Activated CD4-positive, alpha-beta T cell treated with anti-CD3 and anti-CD28 coated beads, Interleukin-2, amount 10 ng/mL, durations not matched to agents 24 days and 14 days (primary cell): ENCODE measurements at regions not wholly inside any gene's neighbourhood (a gene's known extent, or its start where the extent isn't known, plus 50 kb on each side); places are given as distances from the start of the nearest gene placed in this dataset.

Experiments used
- DNase-seq: peaks from one replicate; pipeline ENCODE4 v3.0.0; 2022
- H3K27ac Mint-ChIP-seq: one replicate; pipeline ENCODE4 v1.8.0; 2022; ENCODE audit warnings: mild to moderate bottlenecking, mixed read lengths
- H3K27me3 Mint-ChIP-seq: one replicate; pipeline ENCODE4 v1.8.0; 2022; ENCODE audit warnings: mixed read lengths
- H3K36me3 Mint-ChIP-seq: one replicate; pipeline ENCODE4 v1.8.0; 2022; ENCODE audit warnings: low read depth, mild to moderate bottlenecking, mixed read lengths
- H3K4me1 Mint-ChIP-seq: one replicate; pipeline ENCODE4 v1.8.0; 2021; ENCODE audit warnings: mixed read lengths
- H3K4me3 Mint-ChIP-seq: one replicate; pipeline ENCODE4 v1.8.0; 2022; ENCODE audit warnings: mild to moderate bottlenecking, moderate library complexity, mixed read lengths
- H3K9me3 Mint-ChIP-seq: one replicate; pipeline ENCODE4 v1.8.0; 2021; ENCODE audit warnings: mixed read lengths
- intact Hi-C: fragments of 100-400 bp; cut with micrococcal nuclease; formaldehyde crosslinking; loops from one replicate; pipeline ENCODE4 v1.15.1; 2023

- Mint-ChIP-seq H3K27ac (no peak overlapping the region), H3K27me3 (peaks cover 17% of the 10 kb centered on the region), H3K4me3 (no peak overlapping the region), H3K4me1 (peaks cover 2% of the 10 kb centered on the region), H3K9me3 (peaks cover 8% of the 10 kb centered on the region), H3K36me3 (no peaks in the 10 kb centered on the region)
- no peak for DNase-seq
- intact Hi-C loops = no loop called here
Measured at GRCh38 chr14:36021030-36021422, 155.5 kb downstream of the PTCSC3 start.

- no peak overlapping the region for H3K27ac Mint-ChIP-seq
- no peak for DNase-seq
- H3K36me3 Mint-ChIP-seq = no peaks in the 10 kb centered on the region
- H3K4me1 Mint-ChIP-seq = peaks cover 2% of the 10 kb centered on the region
- H3K9me3 Mint-ChIP-seq = peaks cover 8% of the 10 kb centered on the region
- peaks cover 17% of the 10 kb centered on the region for H3K27me3 Mint-ChIP-seq
- intact Hi-C loops = no loop called here
- H3K4me3 Mint-ChIP-seq = no peak overlapping the region
Measured at GRCh38 chr14:36020120-36021029, 156.1 kb downstream of the PTCSC3 start.

- peaks cover 8% of the 10 kb centered on the region for H3K9me3 Mint-ChIP-seq
- H3K27me3 Mint-ChIP-seq = peaks cover 11% of the 10 kb centered on the region
- intact Hi-C loops = no loop called here
- no peak overlapping the region for H3K27ac Mint-ChIP-seq
- no peaks in the 10 kb centered on the region for H3K36me3 Mint-ChIP-seq
- DNase-seq = no peak
- peaks cover 2% of the 10 kb centered on the region for H3K4me1 Mint-ChIP-seq
- H3K4me3 Mint-ChIP-seq = no peak overlapping the region
Measured at GRCh38 chr14:36019126-36019525, 157.4 kb downstream of the PTCSC3 start.

GRCh38 chr14:36014236-36014635 lies 162.3 kb downstream of the PTCSC3 start:
- H3K4me1 Mint-ChIP-seq = no peaks in the 10 kb centered on the region
- peaks cover 8% of the 10 kb centered on the region for H3K9me3 Mint-ChIP-seq
- no peak overlapping the region for H3K4me3 Mint-ChIP-seq
- intact Hi-C loops = no loop called here
- H3K27ac Mint-ChIP-seq = no peak overlapping the region
- peaks cover 6% of the 10 kb centered on the region for H3K27me3 Mint-ChIP-seq
- no peak for DNase-seq
- H3K36me3 Mint-ChIP-seq = no peaks in the 10 kb centered on the region

GRCh38 chr14:36013483-36013882 lies 163.0 kb downstream of the PTCSC3 start:
- H3K4me3 Mint-ChIP-seq = no peak overlapping the region
- H3K27ac Mint-ChIP-seq = no peak overlapping the region
- H3K36me3 Mint-ChIP-seq = no peaks in the 10 kb centered on the region
- no peak for DNase-seq
- peaks cover 11% of the 10 kb centered on the region for H3K27me3 Mint-ChIP-seq
- peaks cover 7% of the 10 kb centered on the region for H3K9me3 Mint-ChIP-seq
- H3K4me1 Mint-ChIP-seq = no peaks in the 10 kb centered on the region
- intact Hi-C loops = no loop called here

GRCh38 chr14:36012621-36013020 lies 163.9 kb downstream of the PTCSC3 start:
- no peaks in the 10 kb centered on the region for H3K36me3 Mint-ChIP-seq
- intact Hi-C loops = no loop called here
- no peak overlapping the region for H3K27ac Mint-ChIP-seq
- no peak for DNase-seq
- no peak overlapping the region for H3K4me3 Mint-ChIP-seq
- H3K4me1 Mint-ChIP-seq = no peaks in the 10 kb centered on the region
- H3K27me3 Mint-ChIP-seq = peaks cover 7% of the 10 kb centered on the region
- H3K9me3 Mint-ChIP-seq = no peaks in the 10 kb centered on the region

GRCh38 chr14:36009643-36010042 lies 166.9 kb downstream of the PTCSC3 start:
- Mint-ChIP-seq H3K4me3 (no peak overlapping the region), H3K27me3 (peaks cover 9% of the 10 kb centered on the region), H3K4me1 (no peaks in the 10 kb centered on the region), H3K27ac (no peak overlapping the region), H3K9me3 (no peaks in the 10 kb centered on the region), H3K36me3 (no peaks in the 10 kb centered on the region)
- no peak for DNase-seq
- intact Hi-C loops = no loop called here

- no peaks in the 10 kb centered on the region for H3K4me1 Mint-ChIP-seq
- no peaks in the 10 kb centered on the region for H3K36me3 Mint-ChIP-seq
- no peak overlapping the region for H3K27ac Mint-ChIP-seq
- no peak overlapping the region for H3K4me3 Mint-ChIP-seq
- intact Hi-C loops = no loop called here
- DNase-seq = no peak
- peaks cover 11% of the 10 kb centered on the region for H3K27me3 Mint-ChIP-seq
- no peaks in the 10 kb centered on the region for H3K9me3 Mint-ChIP-seq
Measured at GRCh38 chr14:36006623-36007022, 169.9 kb downstream of the PTCSC3 start.

- H3K4me1 Mint-ChIP-seq = no peaks in the 10 kb centered on the region
- no peaks in the 10 kb centered on the region for H3K36me3 Mint-ChIP-seq
- no peaks in the 10 kb centered on the region for H3K9me3 Mint-ChIP-seq
- no peak for DNase-seq
- H3K27me3 Mint-ChIP-seq = peaks cover 12% of the 10 kb centered on the region
- intact Hi-C loops = no loop called here
- H3K4me3 Mint-ChIP-seq = no peak overlapping the region
- no peak overlapping the region for H3K27ac Mint-ChIP-seq
Measured at GRCh38 chr14:36005670-36006069, 170.9 kb downstream of the PTCSC3 start.

- no peak overlapping the region for H3K27ac Mint-ChIP-seq
- peaks cover 9% of the 10 kb centered on the region for H3K27me3 Mint-ChIP-seq
- no peaks in the 10 kb centered on the region for H3K9me3 Mint-ChIP-seq
- H3K4me1 Mint-ChIP-seq = no peaks in the 10 kb centered on the region
- DNase-seq = no peak
- intact Hi-C loops = no loop called here
- no peaks in the 10 kb centered on the region for H3K36me3 Mint-ChIP-seq
- H3K4me3 Mint-ChIP-seq = no peak overlapping the region
Measured at GRCh38 chr14:36001936-36002335, 174.6 kb downstream of the PTCSC3 start.

GRCh38 chr14:35999294-35999693 lies 173.2 kb downstream of the BRMS1L start:
- no peak overlapping the region for H3K4me3 Mint-ChIP-seq
- intact Hi-C loops = no loop called here
- H3K27ac Mint-ChIP-seq = no peak overlapping the region
- no peaks in the 10 kb centered on the region for H3K36me3 Mint-ChIP-seq
- DNase-seq = no peak
- no peaks in the 10 kb centered on the region for H3K4me1 Mint-ChIP-seq
- H3K9me3 Mint-ChIP-seq = no peaks in the 10 kb centered on the region
- H3K27me3 Mint-ChIP-seq = peaks cover 9% of the 10 kb centered on the region

- Mint-ChIP-seq H3K27me3 (peaks cover 8% of the 10 kb centered on the region), H3K9me3 (no peaks in the 10 kb centered on the region), H3K4me3 (no peak overlapping the region), H3K36me3 (no peaks in the 10 kb centered on the region), H3K4me1 (no peaks in the 10 kb centered on the region), H3K27ac (no peak overlapping the region)
- intact Hi-C loops = no loop called here
- DNase-seq = no peak
Measured at GRCh38 chr14:35998303-35998702, 172.2 kb downstream of the BRMS1L start.

- no peak overlapping the region for H3K4me3 Mint-ChIP-seq
- no peaks in the 10 kb centered on the region for H3K9me3 Mint-ChIP-seq
- no peaks in the 10 kb centered on the region for H3K36me3 Mint-ChIP-seq
- H3K27me3 Mint-ChIP-seq = peaks cover 4% of the 10 kb centered on the region
- no peak for DNase-seq
- intact Hi-C loops = no loop called here
- H3K4me1 Mint-ChIP-seq = no peaks in the 10 kb centered on the region
- H3K27ac Mint-ChIP-seq = no peak overlapping the region
Measured at GRCh38 chr14:35993684-35993960, 167.5 kb downstream of the BRMS1L start.

- Mint-ChIP-seq H3K4me3 (no peak overlapping the region), H3K27ac (no peak overlapping the region), H3K36me3 (no peaks in the 10 kb centered on the region), H3K27me3 (peaks cover 4% of the 10 kb centered on the region), H3K9me3 (no peaks in the 10 kb centered on the region), H3K4me1 (no peaks in the 10 kb centered on the region)
- DNase-seq = peak; percentile 34
- intact Hi-C loops = no loop called here
Measured at GRCh38 chr14:35992816-35993683, 166.9 kb downstream of the BRMS1L start.
